ENCODE measurements at regions not wholly inside any gene's neighbourhood (a gene's known extent, or its start where the extent isn't known, plus 50 kb on each side); places are given as distances from the start of the nearest gene placed in this dataset.

GRCh38 chr6:14810021-14810420 is 435.8 kb upstream of the JARID2 start:
- DNase-seq (ENCODE audit: low read depth in 1 of 2, low spot score in 1 of 2): no peak
- H3K27me3 ChIP-seq (ENCODE audit: insufficient read depth, poor library complexity, severe bottlenecking): no peaks in the 10 kb centered on the region
- TF ChIP-seq CTCF (IDR thresholded peaks at IDR 0.05; ENCODE audit: insufficient read depth, low read length): no peak
- TF ChIP-seq SPI1 (IDR thresholded peaks at IDR 0.05; ENCODE audit: borderline replicate concordance, low read depth): no peak
- TF ChIP-seq POLR2AphosphoS5 (IDR thresholded peaks at IDR 0.05; ENCODE audit: low read depth): no peak
- TF ChIP-seq GABPA (IDR thresholded peaks at IDR 0.05; ENCODE audit: low read depth): no peak
- TF ChIP-seq REST (IDR thresholded peaks at IDR 0.05; ENCODE audit: insufficient replicate concordance, low read depth): no peak
- no peak overlapping the region for H3K4me3 ChIP-seq (replicated peaks; ENCODE audit: insufficient read depth, low read length)
- no peak overlapping the region for H3K27ac ChIP-seq (replicated peaks)

GRCh38 chr6:14811775-14812428 is 434.0 kb upstream of the JARID2 start:
- Histone ChIP-seq H3K4me3 (replicated peaks; ENCODE audit: insufficient read depth, low read length) (no peak overlapping the region), H3K27ac (replicated peaks) (no peak overlapping the region), H3K27me3 (ENCODE audit: insufficient read depth, poor library complexity, severe bottlenecking) (no peaks in the 10 kb centered on the region)
- no peak for TF ChIP-seq POLR2AphosphoS5 (IDR thresholded peaks at IDR 0.05; ENCODE audit: low read depth)
- TF ChIP-seq CTCF (IDR thresholded peaks at IDR 0.05; ENCODE audit: insufficient read depth, low read length): no peak
- no peak for TF ChIP-seq GABPA (IDR thresholded peaks at IDR 0.05; ENCODE audit: low read depth)
- no peak for TF ChIP-seq SPI1 (IDR thresholded peaks at IDR 0.05; ENCODE audit: borderline replicate concordance, low read depth)
- TF ChIP-seq REST (IDR thresholded peaks at IDR 0.05; ENCODE audit: insufficient replicate concordance, low read depth): no peak
- DNase-seq (ENCODE audit: low read depth in 1 of 2, low spot score in 1 of 2): no peak

- Histone ChIP-seq H3K27ac (replicated peaks) (no peak overlapping the region), H3K4me3 (replicated peaks; ENCODE audit: insufficient read depth, low read length) (no peak overlapping the region), H3K27me3 (ENCODE audit: insufficient read depth, poor library complexity, severe bottlenecking) (no peaks in the 10 kb centered on the region)
- TF ChIP-seq GABPA (IDR thresholded peaks at IDR 0.05; ENCODE audit: low read depth) (no peak), SPI1 (IDR thresholded peaks at IDR 0.05; ENCODE audit: borderline replicate concordance, low read depth) (no peak), CTCF (IDR thresholded peaks at IDR 0.05; ENCODE audit: insufficient read depth, low read length) (no peak), POLR2AphosphoS5 (IDR thresholded peaks at IDR 0.05; ENCODE audit: low read depth) (no peak), REST (IDR thresholded peaks at IDR 0.05; ENCODE audit: insufficient replicate concordance, low read depth) (no peak)
- DNase-seq (ENCODE audit: low read depth in 1 of 2, low spot score in 1 of 2): no peak
These were observed 431.9 kb upstream of the JARID2 start for GRCh38 chr6:14814016-14814415.

Data from HL-60 (cell line).